ENCODE measurements at regions not wholly inside any gene's neighbourhood (a gene's known extent, or its start where the extent isn't known, plus 50 kb on each side); places are given as distances from the start of the nearest gene placed in this dataset.
"Not testable (repeated sequence)": the region's sequence is repeated elsewhere in the genome, so short reads cannot be mapped to it uniquely, and the experiment has no call there.

DNA sequence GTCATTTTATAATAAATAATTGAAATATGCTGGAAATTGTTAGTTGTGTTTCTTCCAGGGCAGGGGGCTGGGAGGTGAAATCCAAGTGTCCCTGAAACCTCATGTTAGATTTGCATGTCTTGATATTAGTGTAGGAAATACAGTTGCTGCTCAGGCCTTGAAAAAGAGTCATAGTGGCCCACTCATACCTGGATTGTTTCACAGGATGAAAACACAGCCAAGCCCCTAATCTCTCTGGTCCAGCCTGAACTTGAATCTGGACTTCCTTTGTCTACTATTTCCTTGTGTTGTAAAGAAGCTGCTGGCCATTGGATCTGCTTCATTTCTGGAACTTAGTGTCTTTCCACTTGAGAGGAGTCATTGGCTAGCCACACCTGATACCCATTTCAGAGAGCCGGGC is 108.8 kb upstream of the JARID2 start:
- DNase-seq, result no peak

DNA sequence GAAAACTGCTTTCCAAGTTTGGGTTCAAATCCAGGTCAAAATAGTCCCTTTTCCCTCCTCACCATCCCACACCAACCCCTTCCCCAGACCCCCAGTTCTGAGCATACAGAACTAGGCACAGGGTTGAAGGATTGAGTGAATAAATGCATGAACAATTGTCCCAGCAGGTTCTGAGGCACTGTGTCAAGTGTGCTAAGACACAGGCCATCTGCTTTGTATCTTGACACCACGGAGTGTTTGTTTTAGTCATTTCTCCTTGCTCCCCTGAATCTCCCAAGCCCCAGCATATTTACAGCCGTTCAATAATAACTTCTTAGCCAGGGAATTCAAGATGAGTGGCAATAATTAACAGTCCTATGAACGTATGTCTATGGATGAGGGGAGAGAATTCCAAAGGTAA is 102.8 kb upstream of the JARID2 start:
- DNase-seq, result no peak

DNA sequence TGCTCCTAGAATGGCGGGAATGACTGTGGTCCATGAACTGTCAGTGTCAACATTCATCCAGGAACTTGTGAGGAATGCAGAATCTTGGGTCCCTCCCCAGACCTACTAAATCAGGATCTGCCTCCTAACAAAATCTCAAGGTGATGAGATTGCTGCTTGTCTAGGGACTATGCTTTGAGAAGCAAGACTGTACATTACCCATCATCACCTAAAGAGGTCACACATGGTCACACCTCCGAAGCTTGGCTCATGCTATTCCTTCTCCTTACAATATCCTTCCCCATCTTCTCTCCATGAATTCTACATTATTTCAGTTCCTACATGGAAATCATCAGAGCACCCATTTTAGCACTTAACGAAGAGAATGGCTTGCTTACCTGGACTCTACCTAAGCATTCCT is 102.3 kb upstream of the JARID2 start:
- no peak for DNase-seq

DNA sequence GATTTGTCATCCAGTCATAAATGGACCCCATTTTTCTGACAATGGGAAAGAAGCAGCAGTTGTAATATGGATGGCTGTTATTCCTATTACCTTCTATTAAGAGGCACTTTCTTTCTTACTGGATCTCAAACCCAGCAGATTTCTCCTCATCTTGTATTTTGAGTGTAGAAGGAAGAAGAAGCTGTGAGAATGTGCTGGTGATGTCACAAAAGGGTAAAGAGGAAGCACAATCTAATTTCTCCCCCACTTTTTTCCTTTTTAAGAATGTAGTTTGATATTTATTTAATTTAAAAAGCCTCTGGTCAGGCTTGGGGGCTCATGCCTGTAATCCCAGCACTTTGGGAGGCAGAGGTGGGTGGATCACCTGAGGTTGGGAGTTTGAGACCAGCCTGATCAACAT is 100.0 kb upstream of the JARID2 start:
- no peak for DNase-seq

DNA sequence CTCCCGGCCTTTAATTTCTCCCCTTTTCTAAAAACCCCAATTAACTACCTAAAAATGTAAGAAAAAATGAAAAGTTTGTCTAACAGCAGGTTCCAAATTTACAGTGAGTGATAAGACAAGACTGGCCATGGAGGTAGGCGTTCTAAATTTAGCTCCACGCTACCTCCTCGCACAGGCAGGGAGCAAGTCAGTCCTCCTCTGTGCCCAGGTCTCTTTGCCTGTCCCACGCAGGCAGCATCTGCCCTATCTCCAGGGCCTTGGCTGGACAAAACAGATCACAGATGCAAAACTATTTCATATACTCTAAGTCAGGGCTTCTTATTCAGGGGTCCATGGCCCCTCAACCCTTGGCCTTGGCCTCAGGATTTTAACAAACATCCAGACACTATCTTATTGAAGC is 98.0 kb upstream of the JARID2 start:
- no peak for DNase-seq

DNA sequence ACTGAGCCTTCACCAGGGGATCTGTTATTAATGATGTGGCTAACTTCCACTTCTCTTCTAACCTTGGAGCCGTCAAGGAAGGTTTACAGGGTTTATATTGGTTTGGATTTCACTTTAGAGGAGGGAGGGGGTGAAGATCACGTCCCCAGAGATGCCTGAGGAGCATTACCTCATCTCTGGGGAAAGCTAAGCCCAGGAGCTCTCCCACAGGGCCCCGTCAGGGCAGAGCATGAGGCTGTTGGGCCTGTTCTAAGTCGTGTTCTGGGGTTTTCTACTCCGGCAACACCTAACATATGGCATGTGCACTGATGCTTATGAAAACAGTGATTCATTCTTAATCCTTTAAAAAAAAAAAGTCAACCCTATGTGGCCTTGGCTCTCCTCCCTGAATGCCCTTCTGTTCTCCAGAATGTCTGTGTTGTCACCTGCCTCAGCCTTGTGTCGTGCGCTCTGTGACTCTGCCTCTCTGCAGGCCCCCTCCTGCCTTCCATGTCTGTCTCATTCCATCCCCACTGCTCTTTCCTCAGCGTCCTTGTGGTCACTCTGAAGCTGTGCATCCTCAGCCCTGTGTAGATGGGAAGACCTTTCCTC is 97.4 kb upstream of the JARID2 start:
- no peak for DNase-seq

DNA sequence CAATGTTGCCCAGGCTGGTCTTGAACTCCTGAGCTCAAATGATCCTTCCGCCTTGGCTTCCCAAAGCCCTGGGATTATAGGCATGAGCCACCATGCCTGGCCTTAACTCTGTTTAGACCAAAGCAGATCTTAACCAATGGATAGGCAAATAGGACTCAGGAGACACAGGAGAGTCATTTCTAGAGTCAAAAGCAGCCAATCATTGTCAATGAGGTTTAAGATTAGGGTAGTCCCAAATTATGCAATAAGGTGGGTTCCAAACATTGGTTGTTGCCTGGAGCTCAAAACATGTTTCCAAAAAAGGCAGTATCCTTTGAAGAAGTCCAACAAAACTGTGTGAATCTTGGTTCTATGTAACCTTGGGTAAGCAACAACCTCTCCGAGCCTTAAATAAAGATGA is 95.7 kb upstream of the JARID2 start:
- DNase-seq, result no peak

DNA sequence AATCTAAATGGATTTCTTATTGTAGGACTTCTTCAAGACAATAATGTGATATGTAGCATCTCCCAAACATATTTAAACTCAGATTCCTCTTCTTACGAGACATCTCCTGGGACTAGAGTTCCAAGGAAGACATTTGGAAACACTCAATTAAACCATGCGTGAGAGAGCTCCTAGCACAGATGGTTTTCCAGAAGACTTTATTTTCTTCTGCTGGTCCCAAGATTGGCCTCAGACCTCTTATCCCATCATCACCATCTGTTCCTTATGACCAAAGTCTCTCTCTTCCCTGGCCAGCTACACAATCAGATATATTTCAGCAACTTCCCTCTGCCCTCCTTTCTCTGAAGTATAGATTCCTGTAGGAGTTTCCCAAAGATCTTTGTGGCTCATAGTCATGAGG is 93.2 kb upstream of the JARID2 start:
- DNase-seq, result no peak

DNA sequence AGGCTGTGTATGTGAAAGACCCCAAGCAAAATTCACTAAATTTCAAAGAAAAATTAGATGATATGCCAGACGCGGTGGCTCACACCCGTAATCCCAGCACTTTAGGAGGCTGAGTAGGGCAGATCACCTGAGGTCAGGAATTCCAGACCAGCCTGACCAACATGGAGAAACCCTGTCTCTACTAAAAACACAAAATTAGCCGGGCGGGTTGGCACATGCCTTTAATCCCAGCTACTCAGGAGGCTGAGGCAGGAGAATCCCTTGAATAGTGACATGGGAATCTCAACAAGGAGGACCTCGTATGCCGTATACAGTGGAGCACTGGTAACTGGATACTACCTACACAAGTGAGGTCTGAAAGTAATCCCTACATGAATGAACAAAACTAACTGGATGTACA is 92.7 kb upstream of the JARID2 start:
- DNase-seq, result no peak

DNA sequence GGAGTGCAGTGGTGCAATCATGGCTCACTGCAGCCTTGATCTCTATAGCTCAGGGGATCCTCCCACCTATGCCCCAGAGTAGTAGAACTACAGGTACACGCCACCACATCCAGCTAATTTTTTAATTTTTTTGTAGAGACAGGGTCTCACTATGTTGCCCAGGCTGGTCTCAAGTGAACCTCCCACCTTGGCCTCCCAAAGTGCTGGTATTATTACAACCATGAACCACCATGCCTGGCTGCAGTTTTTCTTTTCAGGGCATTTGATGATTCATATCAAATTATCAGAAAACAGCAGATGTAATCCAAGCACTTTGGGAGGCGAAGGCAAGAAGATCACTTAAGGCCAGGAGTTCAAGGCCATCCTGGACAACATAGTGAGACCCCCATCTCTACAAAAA is 88.4 kb upstream of the JARID2 start:
- DNase-seq, result no peak

DNA sequence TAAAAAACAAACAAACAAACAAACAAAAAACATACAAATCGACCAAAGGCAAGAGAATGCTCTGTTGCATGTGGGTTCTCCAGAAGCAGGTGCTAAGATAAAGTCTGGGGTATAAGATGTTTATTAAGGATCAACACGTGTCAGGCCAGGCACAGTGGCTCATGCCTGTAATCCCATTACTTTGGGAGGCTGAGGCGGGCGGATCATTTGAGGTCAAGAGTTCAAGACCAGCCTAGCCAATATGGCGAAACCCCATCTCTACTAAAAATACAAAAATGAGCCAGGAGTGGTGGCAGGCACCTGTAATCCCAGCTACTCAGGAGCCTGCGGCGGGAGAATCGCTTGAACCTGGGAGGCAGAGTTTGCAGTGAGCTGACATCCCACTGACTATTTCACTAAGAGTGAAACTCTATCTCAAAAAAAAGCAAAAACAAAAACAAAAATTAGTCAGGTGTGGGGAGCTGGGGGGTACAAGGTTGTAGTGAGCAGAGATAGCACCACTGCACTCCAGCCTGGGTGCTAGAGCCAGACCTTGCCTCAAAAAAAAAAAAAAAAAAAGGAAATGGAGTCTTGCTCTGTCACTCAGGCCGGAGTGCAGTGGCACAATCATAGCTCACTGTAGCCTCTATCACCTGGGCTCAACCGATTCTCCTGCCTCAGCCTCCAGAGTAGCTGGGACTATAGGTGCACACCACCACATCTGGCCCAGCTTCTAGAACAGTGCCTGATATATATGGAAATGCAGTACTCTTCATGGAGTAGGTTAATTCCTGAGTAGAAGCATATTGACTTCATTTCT is 86.8 kb upstream of the JARID2 start:
- DNase-seq, result no peak

DNA sequence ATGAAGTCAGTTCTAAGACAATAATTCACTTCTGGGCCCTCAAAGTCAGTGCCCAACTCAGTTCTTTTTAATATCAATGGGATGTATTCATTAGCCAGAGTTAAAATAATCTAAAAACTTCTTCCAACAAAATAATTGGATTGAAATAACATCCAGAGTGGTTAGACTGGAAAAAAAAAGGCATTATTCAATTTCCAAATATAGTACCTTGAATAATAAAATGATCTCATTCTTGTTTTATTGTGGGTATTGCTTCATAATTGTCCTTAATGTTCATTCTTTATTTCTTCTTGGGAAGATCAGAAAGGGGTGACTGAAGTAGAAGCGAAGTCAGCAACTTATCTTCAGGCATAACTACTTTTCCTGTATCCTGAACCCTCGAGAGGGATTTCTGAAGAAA is 85.1 kb upstream of the JARID2 start:
- no peak for DNase-seq

DNA sequence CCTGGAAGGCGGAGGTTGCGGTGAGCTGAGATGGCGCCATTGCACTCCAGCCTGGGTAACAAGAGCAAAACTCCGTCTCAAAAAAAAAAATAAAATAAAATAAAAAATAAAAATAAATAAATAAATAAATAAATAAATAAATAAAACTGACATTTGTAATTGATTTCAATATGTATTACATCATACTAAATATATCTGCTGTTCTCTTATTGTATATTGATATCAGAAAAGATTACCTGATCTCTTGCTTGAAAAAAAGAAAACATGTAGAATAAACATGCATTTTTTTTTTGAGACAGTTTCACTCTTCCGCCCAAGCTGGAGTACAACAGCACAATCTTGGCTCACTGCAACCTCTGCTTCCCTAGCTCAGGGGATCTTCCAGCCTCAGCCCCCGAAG is 81.0 kb upstream of the JARID2 start:
- not testable (repeated sequence) for DNase-seq

DNA sequence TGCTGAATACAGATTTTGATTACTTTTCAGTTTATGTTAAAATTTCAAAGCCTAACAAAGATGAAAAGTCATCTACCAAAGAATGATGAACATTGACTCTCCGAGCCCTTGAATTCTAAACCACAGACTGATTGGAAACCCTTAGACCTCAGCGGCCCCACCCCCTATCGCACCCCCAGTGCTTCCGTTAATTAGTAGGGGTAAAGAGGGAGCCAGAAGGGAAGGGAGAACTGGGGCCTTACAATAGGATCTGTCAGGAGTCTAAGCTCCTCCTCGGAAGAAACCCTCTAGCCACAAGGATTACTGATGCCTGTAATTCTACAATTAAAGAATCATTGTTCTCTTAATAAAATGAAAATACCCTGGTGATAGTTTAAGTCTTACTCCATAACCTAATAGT is 79.7 kb upstream of the JARID2 start:
- DNase-seq, result no peak

DNA sequence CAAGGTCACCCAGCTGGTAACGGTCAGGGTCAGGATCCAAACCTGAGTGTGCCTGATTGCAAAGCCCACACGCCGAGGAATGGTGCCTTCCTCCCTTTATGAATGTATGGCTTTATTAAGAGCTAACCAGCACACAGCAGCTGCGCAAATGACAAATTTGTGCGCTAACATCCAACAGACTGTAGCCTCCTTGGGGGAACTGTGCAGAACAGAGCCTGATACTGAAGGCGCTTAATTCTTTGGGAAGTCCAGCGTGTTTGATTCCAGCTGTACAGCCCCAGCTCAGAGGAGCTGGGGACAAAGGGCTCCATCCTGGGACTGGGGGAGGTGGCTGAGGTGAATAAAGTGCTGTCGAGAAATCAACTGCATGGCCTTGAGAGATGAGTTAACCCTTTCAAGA is 75.7 kb upstream of the JARID2 start:
- no peak for DNase-seq

DNA sequence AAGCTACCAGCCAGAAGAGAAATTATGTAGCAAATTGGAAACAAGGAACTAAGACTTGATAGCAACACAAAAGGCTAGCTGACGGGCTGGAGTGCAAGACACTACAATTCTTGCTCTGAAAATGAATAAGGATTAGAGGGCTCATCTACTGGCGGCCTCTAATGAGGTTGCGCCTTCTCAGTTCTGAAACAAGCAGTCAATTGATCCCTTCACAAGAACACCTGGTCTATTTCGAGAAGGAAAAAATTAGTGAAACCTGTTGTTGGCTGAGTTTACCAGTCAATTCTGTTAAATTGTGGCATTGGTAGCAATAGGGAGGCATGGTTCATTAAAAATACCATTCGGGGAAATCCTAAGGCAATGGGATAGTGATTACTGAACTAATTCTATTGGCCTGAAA is 74.8 kb upstream of the JARID2 start:
- DNase-seq, result no peak

DNA sequence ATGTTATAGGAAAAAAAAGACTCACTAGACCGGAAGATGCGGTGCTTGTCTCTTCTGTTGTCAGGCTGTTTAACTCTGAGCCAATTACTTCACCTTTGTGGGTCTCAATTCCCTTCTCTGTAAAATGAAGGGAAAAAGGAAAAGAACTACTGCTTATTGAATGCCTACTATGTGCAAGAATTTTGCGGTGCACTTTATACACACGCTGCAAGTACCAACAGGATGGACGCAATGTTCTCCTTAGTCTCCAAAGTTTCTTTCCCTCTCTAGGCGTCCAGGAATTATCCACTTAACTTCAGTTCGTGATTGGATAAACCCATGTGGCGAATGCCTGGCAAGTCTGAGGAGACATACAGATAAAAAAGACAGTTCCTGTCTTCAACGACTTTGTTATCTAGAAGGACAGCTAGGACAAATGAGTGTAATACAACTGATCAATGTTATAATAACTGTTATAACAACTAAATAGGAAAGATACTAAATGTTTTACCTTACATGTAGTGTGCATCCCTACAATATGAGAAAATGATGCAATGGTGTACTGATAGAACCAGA is 69.0 kb upstream of the JARID2 start:
- no peak for DNase-seq

DNA sequence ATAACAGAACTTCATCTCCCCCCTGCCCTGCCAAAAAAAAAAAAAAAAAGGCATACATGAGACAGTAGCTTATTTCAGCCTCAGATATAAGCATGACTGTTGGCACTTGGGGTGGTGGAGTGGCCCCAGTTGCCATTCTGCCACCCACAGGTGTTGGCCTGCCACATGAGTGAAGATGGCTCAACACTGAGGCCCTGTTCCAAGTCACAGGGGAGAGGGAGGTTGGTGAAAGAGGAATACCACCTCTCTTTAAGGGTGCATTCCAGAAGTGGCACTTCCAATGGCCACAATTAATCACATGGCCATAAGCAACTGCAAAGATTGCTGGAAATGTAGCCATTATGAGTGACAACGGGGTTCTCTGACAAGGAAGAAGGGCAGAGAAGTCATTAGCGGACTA is 61.9 kb upstream of the JARID2 start:
- no peak for DNase-seq

DNA sequence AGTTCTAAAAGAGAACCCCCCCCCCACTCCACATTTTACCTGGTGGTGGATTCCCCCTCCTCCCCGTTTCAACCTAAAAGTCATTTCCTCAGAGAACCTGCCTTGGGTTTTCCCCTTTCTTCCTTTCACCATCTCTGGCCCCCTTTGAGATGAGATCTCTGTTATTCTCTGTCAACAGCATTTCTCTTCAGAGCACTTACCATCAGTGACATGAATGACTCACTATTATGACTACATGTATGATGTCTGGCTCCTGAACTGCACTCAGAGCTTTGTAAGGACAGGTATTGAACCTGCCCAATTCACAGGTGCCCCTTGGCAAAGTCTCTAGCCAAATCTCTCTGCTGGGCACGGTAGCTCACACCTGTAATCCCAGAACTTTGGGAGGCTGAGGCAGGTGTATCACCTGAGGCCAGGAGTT is 61.4 kb upstream of the JARID2 start:
- DNase-seq, result no peak

DNA sequence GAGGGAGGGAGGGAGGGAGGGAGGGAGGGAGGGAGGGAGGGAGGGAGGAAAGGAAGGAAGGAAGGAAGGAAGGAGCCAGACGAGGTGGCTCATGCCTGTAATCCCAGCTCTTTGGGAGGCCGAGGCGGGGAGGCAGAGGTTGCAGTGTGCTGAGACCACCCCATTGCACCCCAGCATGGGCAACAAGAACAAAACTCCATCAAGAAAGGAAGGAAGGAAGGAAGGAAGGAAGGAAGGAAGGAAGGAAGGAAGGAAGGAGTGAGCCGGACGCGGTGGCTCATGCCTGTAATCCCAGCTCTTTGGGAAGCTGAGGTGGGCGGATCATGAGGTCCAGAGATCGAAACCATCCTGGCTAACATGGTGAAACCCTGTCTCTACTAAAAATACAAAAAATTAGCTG is 60.8 kb upstream of the JARID2 start:
- DNase-seq, result not testable (repeated sequence)

DNA sequence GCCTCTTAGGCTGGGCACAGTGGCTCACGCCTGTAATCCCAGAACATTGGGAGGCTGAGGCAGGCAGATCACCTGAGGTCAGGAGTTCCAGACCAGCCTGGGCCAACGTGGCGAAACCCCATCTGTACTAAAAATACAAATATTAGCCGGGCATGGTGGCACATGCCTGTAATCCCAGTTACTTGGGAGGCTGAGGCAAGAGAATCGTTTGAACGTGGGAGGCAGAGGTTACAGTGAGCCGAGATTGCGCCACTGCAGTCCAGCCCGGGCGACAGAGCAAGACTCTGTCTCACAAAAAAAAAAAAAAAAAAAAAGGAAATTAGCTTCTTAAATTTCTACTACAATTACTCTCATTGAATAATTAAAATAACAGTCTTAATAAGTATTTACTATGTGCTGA is 52.4 kb upstream of the JARID2 start:
- not testable (repeated sequence) for DNase-seq

DNA sequence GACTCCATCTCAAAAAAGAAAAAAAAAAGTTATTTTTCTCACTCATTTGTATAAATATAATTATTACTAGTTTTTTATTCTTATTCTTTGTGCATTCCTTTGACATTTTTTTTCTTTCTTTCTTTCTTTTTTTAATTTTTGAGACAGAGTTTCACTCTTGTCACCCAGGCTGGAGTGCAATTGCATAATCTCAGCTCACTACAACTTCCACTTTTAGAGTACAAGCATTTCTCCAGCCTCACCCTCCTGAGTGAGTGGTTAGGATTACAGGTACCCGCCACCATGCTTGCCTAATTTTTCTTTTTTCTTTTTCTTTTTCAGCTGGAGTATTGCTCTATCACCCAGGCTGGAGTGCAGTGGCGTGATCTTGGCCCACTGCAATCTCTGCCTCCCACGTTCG is 51.4 kb upstream of the JARID2 start:
- no peak for DNase-seq
